PFSK-1 (cell line): ENCODE measurements at regions not wholly inside any gene's neighbourhood (a gene's known extent, or its start where the extent isn't known, plus 50 kb on each side); places are given as distances from the start of the nearest gene placed in this dataset.

Experiments
- FOXP2 ChIP-seq: optimal IDR thresholded peaks from 2 replicates; pipeline ENCODE3; 2011; ENCODE audit warnings: borderline replicate concordance, control low read depth, inconsistent platforms; ENCODE audit not compliant: insufficient read depth; ENCODE audit errors: extremely low read length, extremely low read depth
- POLR2AphosphoS5 ChIP-seq: IDR thresholded peaks from 2 replicates; pipeline ENCODE4 v1.6.1; 2012; ENCODE audit warnings: low read depth, mild to moderate bottlenecking, control low read depth, low read length, moderate library complexity
- SIN3A ChIP-seq: IDR thresholded peaks from 2 replicates; pipeline ENCODE4 v1.6.1; 2012; ENCODE audit warnings: mild to moderate bottlenecking, low read length, moderate library complexity, borderline replicate concordance; ENCODE audit not compliant: insufficient read depth
- TAF1 ChIP-seq: IDR thresholded peaks from 2 replicates; pipeline ENCODE4 v1.6.1; 2012; ENCODE audit warnings: low read length, control low read depth, borderline replicate concordance; ENCODE audit not compliant: insufficient read depth
- TF ChIP-seq, protein P1 (sequence below), 2 experiments: IDR thresholded peaks; 2 replicates each; pipeline versions ENCODE4 v1.6.1 to v1.8.0; 2011 to 2012; ENCODE audit warnings: low read depth in 2 of 2, low read length in 2 of 2, control low read depth in 1 of 2, inconsistent platforms in 1 of 2, mild to moderate bottlenecking in 1 of 2, moderate library complexity in 1 of 2; ENCODE audit not compliant: insufficient read depth in 1 of 2

DNA sequence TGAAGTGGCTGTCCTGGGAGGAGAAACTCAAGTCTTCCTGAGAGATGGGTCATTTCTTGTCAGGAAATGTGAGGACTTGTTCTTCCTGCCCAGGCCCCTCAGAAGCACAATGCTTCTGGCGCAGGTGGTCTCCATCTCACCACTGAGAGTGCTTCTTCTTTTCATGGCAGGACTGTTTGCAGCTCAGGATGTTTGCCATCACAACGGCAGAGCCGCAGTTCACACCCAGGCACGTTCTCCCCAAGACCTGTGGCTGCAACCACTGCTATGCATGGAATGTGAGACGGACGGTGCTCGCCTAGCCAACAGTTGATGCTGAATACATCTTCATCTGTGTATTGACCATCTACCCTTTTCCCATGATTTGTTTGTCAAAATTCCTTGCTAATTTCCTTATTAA lies 216.3 kb downstream of the GADD45G start:
- TF ChIP-seq TAF1 (no peak), SIN3A (no peak)

DNA sequence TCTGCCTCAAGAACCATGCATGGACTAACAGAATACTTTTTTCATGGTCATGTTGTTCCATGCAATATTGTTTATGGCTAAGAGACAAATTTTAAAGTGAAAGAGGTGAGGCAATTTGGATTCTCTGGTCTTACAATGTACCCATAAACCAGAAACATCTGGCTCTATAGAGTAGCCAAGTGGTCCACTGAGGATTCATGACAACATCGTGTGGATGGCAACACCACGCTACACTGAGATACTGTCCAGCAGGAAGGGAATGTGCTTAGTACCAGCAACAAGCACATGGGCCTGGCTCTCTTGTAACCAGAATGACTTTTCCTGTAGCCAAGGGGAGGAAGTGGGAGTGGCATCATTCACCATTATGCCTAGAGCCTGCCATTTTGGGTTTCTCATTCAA lies 218.2 kb downstream of the GADD45G start:
- TF ChIP-seq POLR2AphosphoS5, result no peak
- no peak for TF ChIP-seq SIN3A
- TF ChIP-seq, protein P1, sequence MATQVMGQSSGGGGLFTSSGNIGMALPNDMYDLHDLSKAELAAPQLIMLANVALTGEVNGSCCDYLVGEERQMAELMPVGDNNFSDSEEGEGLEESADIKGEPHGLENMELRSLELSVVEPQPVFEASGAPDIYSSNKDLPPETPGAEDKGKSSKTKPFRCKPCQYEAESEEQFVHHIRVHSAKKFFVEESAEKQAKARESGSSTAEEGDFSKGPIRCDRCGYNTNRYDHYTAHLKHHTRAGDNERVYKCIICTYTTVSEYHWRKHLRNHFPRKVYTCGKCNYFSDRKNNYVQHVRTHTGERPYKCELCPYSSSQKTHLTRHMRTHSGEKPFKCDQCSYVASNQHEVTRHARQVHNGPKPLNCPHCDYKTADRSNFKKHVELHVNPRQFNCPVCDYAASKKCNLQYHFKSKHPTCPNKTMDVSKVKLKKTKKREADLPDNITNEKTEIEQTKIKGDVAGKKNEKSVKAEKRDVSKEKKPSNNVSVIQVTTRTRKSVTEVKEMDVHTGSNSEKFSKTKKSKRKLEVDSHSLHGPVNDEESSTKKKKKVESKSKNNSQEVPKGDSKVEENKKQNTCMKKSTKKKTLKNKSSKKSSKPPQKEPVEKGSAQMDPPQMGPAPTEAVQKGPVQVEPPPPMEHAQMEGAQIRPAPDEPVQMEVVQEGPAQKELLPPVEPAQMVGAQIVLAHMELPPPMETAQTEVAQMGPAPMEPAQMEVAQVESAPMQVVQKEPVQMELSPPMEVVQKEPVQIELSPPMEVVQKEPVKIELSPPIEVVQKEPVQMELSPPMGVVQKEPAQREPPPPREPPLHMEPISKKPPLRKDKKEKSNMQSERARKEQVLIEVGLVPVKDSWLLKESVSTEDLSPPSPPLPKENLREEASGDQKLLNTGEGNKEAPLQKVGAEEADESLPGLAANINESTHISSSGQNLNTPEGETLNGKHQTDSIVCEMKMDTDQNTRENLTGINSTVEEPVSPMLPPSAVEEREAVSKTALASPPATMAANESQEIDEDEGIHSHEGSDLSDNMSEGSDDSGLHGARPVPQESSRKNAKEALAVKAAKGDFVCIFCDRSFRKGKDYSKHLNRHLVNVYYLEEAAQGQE (IDR thresholded peaks at IDR 0.05; ENCODE audit: insufficient read depth in 1 of 2, low read depth in 2 of 2, low read length in 2 of 2), result no peak
- no peak for TF ChIP-seq TAF1
- no peak for TF ChIP-seq FOXP2

DNA sequence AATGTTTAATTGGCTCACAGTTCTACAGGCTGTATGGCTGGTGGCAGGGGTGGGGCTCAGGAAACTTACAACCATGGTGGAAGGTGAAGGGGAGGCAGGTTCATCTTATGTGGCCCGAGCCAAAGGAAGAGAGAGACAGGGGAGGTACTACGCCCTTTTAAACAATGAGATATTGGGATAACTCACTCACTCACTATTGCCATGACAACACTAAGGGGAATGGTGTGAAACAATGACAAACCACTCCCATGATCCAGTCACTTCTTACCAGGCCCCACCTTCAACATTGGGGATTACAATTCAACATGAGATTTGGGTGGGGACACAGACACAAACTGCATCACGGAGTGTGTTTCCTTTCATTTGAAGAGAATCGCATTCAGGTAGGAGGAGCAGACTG lies 220.9 kb downstream of the GADD45G start:
- no peak for TF ChIP-seq POLR2AphosphoS5
- TF ChIP-seq FOXP2, result no peak
- TF ChIP-seq TAF1, result no peak
- no peak for TF ChIP-seq SIN3A
- TF ChIP-seq, protein P1 (IDR thresholded peaks at IDR 0.05; ENCODE audit: insufficient read depth in 1 of 2, low read depth in 2 of 2, low read length in 2 of 2), result no peak

DNA sequence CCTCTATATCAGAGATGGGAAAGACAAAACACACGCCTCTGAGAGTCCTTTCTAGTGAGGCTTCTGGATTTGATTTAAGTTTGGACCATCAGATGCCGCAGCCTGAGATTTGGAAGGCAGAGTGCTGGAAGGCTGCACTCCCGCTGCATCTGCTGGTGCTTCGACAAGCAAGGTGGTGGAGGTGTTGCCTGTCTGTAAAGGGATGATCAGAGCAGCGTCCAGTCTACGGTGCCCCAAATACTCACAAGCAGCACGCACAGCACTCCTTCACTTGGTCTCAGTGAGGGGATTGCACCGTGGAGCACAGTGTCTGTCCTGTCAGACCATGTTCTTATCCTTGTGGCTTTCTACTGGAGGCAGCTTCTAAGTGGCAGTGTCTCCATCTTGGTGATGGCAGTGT lies 221.4 kb downstream of the GADD45G start:
- TF ChIP-seq POLR2AphosphoS5 (no peak), SIN3A (no peak), FOXP2 (no peak), TAF1 (no peak)
- TF ChIP-seq, protein P1 (IDR thresholded peaks at IDR 0.05; ENCODE audit: insufficient read depth in 1 of 2, low read depth in 2 of 2, low read length in 2 of 2), result no peak

DNA sequence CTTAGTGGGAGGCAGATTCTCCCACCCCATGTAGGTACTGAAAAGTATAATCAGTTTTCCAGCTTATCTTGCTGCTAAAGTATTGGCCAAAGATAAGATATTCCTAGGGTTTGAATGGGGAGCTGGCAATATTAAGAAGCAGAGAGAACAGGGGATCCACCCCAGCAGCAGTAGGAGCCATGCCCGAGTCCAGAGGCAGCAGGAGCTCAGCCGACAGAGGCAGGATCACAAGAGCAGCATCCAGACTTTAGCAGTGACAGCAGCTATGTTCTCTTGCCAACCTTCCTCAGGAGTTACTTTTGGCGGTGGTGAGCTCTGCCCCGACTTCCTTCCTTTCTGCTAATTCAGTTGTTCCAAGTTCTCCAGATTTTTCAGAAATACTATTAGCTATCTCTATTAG lies 224.5 kb downstream of the GADD45G start:
- TF ChIP-seq, protein P1 (IDR thresholded peaks at IDR 0.05; ENCODE audit: insufficient read depth in 1 of 2, low read depth in 2 of 2, low read length in 2 of 2), result no peak
- no peak for TF ChIP-seq SIN3A
- no peak for TF ChIP-seq POLR2AphosphoS5
- TF ChIP-seq FOXP2, result no peak
- TF ChIP-seq TAF1, result no peak

DNA sequence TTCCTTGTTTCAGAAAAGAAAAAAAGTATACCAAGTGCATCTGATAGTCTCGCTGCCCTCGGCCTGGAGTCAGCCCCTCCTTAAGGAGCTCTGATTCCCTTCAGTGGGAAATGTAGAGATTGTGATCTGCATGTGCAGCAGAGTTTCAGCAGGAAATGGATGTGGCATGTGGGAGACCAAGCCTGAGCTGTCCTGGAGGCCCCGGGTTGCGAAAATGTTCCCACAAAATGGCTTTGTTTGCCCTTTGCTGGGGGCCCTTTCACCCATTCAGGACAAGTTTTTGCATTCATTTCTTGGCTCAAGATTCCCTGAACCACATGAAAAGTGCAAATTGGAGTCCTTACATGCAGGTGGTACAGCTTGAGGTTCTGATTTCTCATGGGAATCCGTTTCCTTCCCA lies 230.9 kb downstream of the GADD45G start:
- TF ChIP-seq TAF1 (no peak), SIN3A (no peak), POLR2AphosphoS5 (no peak), FOXP2 (no peak)
- TF ChIP-seq, protein P1 (IDR thresholded peaks at IDR 0.05; ENCODE audit: insufficient read depth in 1 of 2, low read depth in 2 of 2, low read length in 2 of 2), result no peak
